HCT116 (cell line): ENCODE measurements at regions not wholly inside any gene's neighbourhood (a gene's known extent, or its start where the extent isn't known, plus 50 kb on each side); places are given as distances from the start of the nearest gene placed in this dataset.

Source experiments
- CEBPB ChIP-seq: IDR thresholded peaks from 2 replicates; pipeline ENCODE4 v1.6.1; 2012; ENCODE audit warnings: low read depth
- POLR2A ChIP-seq: IDR thresholded peaks from 2 replicates; pipeline ENCODE4 v1.7.0; 2011; ENCODE audit warnings: borderline replicate concordance; ENCODE audit not compliant: insufficient read depth, insufficient read length; ENCODE audit errors: extremely low read depth
- SIN3A ChIP-seq: IDR thresholded peaks from 2 replicates; pipeline ENCODE4 v1.6.1; 2012; ENCODE audit warnings: low read depth
- YY1 ChIP-seq: IDR thresholded peaks from 2 replicates; pipeline ENCODE4 v1.6.1; 2011; ENCODE audit warnings: low read length, low read depth, moderate library complexity, mild to moderate bottlenecking; ENCODE audit not compliant: insufficient replicate concordance; ENCODE audit errors: extremely low read depth
- TF ChIP-seq, protein P1 (sequence below): IDR thresholded peaks from 2 replicates; pipeline ENCODE4 v1.6.1; 2012
- TF ChIP-seq, protein P2 (sequence below), 3 experiments: fragments of 200-600 bp in 1 of 3; sonication (generic) in 1 of 3; IDR thresholded peaks in 2 of 3; conservative IDR thresholded peaks in 1 of 3; 2 replicates each; pipeline ENCODE4 v1.5.1; 2012 to 2017; ENCODE audit warnings: low read depth in 2 of 3, low read length in 2 of 3, antibody characterized with exemption in 1 of 3, borderline replicate concordance in 1 of 3, control low read depth in 1 of 3, mild to moderate bottlenecking in 1 of 3, mixed read lengths in 1 of 3, mixed run types in 1 of 3, moderate library complexity in 1 of 3; ENCODE audit not compliant: insufficient read depth in 1 of 3
- TF ChIP-seq, protein P3 (sequence below): IDR thresholded peaks from 2 replicates; pipeline ENCODE4 v1.6.1; 2012; ENCODE audit warnings: low read depth

DNA sequence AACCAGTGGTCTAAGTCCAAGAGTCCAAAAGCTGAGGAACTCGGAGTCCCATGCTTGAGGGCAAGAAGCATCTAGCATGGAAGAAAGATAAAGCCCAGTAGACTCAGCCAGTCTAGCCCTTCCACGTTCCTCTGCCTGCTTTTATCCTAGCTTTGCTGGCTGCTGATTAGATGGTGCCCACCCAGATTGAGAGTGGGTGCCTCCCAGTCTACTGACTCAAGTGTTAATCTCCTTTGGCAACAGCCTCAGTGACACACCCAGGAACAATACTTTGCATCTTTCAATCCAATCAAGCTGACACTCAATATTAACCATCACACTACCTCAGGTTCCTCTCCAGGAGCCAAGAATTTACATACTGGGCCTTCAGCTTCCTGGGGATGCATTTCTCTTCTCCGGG is 476.1 kb downstream of the FUT8 start:
- no peak for TF ChIP-seq CEBPB
- TF ChIP-seq YY1: no peak
- TF ChIP-seq SIN3A: no peak
- TF ChIP-seq, protein P1, sequence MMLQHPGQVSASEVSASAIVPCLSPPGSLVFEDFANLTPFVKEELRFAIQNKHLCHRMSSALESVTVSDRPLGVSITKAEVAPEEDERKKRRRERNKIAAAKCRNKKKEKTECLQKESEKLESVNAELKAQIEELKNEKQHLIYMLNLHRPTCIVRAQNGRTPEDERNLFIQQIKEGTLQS: no peak
- TF ChIP-seq POLR2A: no peak
- TF ChIP-seq, protein P2, sequence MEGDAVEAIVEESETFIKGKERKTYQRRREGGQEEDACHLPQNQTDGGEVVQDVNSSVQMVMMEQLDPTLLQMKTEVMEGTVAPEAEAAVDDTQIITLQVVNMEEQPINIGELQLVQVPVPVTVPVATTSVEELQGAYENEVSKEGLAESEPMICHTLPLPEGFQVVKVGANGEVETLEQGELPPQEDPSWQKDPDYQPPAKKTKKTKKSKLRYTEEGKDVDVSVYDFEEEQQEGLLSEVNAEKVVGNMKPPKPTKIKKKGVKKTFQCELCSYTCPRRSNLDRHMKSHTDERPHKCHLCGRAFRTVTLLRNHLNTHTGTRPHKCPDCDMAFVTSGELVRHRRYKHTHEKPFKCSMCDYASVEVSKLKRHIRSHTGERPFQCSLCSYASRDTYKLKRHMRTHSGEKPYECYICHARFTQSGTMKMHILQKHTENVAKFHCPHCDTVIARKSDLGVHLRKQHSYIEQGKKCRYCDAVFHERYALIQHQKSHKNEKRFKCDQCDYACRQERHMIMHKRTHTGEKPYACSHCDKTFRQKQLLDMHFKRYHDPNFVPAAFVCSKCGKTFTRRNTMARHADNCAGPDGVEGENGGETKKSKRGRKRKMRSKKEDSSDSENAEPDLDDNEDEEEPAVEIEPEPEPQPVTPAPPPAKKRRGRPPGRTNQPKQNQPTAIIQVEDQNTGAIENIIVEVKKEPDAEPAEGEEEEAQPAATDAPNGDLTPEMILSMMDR (IDR thresholded peaks at IDR 0.05 in 2 of 3, conservative IDR thresholded peaks at IDR 0.05 in 1 of 3; ENCODE audit: borderline replicate concordance in 1 of 3, insufficient read depth in 1 of 3, low read depth in 2 of 3, low read length in 2 of 3): no peak
- TF ChIP-seq, protein P3, sequence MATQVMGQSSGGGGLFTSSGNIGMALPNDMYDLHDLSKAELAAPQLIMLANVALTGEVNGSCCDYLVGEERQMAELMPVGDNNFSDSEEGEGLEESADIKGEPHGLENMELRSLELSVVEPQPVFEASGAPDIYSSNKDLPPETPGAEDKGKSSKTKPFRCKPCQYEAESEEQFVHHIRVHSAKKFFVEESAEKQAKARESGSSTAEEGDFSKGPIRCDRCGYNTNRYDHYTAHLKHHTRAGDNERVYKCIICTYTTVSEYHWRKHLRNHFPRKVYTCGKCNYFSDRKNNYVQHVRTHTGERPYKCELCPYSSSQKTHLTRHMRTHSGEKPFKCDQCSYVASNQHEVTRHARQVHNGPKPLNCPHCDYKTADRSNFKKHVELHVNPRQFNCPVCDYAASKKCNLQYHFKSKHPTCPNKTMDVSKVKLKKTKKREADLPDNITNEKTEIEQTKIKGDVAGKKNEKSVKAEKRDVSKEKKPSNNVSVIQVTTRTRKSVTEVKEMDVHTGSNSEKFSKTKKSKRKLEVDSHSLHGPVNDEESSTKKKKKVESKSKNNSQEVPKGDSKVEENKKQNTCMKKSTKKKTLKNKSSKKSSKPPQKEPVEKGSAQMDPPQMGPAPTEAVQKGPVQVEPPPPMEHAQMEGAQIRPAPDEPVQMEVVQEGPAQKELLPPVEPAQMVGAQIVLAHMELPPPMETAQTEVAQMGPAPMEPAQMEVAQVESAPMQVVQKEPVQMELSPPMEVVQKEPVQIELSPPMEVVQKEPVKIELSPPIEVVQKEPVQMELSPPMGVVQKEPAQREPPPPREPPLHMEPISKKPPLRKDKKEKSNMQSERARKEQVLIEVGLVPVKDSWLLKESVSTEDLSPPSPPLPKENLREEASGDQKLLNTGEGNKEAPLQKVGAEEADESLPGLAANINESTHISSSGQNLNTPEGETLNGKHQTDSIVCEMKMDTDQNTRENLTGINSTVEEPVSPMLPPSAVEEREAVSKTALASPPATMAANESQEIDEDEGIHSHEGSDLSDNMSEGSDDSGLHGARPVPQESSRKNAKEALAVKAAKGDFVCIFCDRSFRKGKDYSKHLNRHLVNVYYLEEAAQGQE: no peak
